ENCODE measurements at regions not wholly inside any gene's neighbourhood (a gene's known extent, or its start where the extent isn't known, plus 50 kb on each side); places are given as distances from the start of the nearest gene placed in this dataset.

DNA sequence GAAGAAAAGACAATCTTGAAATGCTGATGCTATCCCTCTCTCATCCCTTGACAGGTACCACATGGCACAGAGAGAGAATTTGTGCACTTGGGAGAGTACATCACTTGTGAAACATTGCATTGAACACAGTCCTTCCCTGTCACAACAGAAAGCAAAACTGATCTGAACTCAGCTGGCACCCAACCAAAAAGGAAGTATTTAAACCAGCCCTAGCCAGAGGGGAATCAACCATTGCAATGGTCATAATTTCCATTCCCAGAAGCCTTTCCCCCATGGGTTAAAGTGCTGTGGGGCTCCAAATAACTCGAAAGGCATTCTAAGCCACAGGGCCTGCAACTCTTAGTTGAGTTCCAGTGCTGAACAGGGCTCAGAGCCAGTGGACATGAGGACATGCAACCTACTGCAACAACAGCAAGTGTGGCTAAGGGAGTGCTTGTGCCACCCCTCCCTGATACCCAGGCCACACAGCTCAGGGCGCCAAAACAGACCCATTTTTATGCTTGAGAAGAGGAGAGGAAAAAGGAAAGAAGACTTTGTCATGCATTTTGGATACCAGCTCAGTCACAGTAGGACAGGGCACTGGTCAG is 530.8 kb upstream of the BCHE start (continued):
- TF ChIP-seq, protein P1, sequence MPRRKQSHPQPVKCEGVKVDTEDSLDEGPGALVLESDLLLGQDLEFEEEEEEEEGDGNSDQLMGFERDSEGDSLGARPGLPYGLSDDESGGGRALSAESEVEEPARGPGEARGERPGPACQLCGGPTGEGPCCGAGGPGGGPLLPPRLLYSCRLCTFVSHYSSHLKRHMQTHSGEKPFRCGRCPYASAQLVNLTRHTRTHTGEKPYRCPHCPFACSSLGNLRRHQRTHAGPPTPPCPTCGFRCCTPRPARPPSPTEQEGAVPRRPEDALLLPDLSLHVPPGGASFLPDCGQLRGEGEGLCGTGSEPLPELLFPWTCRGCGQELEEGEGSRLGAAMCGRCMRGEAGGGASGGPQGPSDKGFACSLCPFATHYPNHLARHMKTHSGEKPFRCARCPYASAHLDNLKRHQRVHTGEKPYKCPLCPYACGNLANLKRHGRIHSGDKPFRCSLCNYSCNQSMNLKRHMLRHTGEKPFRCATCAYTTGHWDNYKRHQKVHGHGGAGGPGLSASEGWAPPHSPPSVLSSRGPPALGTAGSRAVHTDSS (CRISPR knock-in tag; conservative IDR thresholded peaks at IDR 0.05), result no peak
- TF ChIP-seq TMF1 (CRISPR knock-in tag; IDR thresholded peaks at IDR 0.05; ENCODE audit: low read depth), result no peak
- TF ChIP-seq ZNF773 (CRISPR knock-in tag; IDR thresholded peaks at IDR 0.05; ENCODE audit: borderline replicate concordance), result no peak
- no peak for TF ChIP-seq MIXL1 (CRISPR knock-in tag; IDR thresholded peaks at IDR 0.05)
- TF ChIP-seq ZFP90 (CRISPR knock-in tag; IDR thresholded peaks at IDR 0.05; ENCODE audit: borderline replicate concordance), result no peak
- no peak for TF ChIP-seq ZFP36 (IDR thresholded peaks at IDR 0.05; ENCODE audit: borderline replicate concordance, low read depth, low read length, partially characterized antibody)
- TF ChIP-seq, protein P2, sequence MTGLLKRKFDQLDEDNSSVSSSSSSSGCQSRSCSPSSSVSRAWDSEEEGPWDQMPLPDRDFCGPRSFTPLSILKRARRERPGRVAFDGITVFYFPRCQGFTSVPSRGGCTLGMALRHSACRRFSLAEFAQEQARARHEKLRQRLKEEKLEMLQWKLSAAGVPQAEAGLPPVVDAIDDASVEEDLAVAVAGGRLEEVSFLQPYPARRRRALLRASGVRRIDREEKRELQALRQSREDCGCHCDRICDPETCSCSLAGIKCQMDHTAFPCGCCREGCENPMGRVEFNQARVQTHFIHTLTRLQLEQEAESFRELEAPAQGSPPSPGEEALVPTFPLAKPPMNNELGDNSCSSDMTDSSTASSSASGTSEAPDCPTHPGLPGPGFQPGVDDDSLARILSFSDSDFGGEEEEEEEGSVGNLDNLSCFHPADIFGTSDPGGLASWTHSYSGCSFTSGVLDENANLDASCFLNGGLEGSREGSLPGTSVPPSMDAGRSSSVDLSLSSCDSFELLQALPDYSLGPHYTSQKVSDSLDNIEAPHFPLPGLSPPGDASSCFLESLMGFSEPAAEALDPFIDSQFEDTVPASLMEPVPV (CRISPR knock-in tag; IDR thresholded peaks at IDR 0.05), result no peak
- TF ChIP-seq SRY (CRISPR knock-in tag; IDR thresholded peaks at IDR 0.05), result no peak
- TF ChIP-seq ZNF891 (CRISPR knock-in tag; IDR thresholded peaks at IDR 0.05), result no peak
- TF ChIP-seq, protein P3, sequence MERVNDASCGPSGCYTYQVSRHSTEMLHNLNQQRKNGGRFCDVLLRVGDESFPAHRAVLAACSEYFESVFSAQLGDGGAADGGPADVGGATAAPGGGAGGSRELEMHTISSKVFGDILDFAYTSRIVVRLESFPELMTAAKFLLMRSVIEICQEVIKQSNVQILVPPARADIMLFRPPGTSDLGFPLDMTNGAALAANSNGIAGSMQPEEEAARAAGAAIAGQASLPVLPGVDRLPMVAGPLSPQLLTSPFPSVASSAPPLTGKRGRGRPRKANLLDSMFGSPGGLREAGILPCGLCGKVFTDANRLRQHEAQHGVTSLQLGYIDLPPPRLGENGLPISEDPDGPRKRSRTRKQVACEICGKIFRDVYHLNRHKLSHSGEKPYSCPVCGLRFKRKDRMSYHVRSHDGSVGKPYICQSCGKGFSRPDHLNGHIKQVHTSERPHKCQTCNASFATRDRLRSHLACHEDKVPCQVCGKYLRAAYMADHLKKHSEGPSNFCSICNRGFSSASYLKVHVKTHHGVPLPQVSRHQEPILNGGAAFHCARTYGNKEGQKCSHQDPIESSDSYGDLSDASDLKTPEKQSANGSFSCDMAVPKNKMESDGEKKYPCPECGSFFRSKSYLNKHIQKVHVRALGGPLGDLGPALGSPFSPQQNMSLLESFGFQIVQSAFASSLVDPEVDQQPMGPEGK (CRISPR knock-in tag; IDR thresholded peaks at IDR 0.05), result no peak
- no peak for TF ChIP-seq ERF (CRISPR knock-in tag; IDR thresholded peaks at IDR 0.05)
- TF ChIP-seq, protein P4, sequence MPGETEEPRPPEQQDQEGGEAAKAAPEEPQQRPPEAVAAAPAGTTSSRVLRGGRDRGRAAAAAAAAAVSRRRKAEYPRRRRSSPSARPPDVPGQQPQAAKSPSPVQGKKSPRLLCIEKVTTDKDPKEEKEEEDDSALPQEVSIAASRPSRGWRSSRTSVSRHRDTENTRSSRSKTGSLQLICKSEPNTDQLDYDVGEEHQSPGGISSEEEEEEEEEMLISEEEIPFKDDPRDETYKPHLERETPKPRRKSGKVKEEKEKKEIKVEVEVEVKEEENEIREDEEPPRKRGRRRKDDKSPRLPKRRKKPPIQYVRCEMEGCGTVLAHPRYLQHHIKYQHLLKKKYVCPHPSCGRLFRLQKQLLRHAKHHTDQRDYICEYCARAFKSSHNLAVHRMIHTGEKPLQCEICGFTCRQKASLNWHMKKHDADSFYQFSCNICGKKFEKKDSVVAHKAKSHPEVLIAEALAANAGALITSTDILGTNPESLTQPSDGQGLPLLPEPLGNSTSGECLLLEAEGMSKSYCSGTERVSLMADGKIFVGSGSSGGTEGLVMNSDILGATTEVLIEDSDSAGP (CRISPR knock-in tag; IDR thresholded peaks at IDR 0.05; ENCODE audit: borderline replicate concordance), result no peak
- no peak for TF ChIP-seq ZBTB20 (CRISPR knock-in tag; IDR thresholded peaks at IDR 0.05; ENCODE audit: borderline replicate concordance, low read depth)
- no peak for TF ChIP-seq ZSCAN21 (CRISPR knock-in tag; IDR thresholded peaks at IDR 0.05; ENCODE audit: borderline replicate concordance)

Data from HepG2 (cell line).